HG02678 (cell line): ENCODE measurements at regions not wholly inside any gene's neighbourhood (a gene's known extent, or its start where the extent isn't known, plus 50 kb on each side); places are given as distances from the start of the nearest gene placed in this dataset.

Source experiments
- ATAC-seq: cut with Tn5 transposase; IDR thresholded peaks from one replicate; pipeline ENCODE4 v1.9.1; 2021; ENCODE audit warnings: mild to moderate bottlenecking, moderate library complexity; ENCODE audit not compliant: unreplicated experiment

GRCh38 chr16:11471548-11471947 is 115.2 kb downstream of the LITAF start:
- no peak for ATAC-seq

GRCh38 chr16:11472410-11472809 is 114.3 kb downstream of the LITAF start:
- no peak for ATAC-seq

- ATAC-seq = no peak
These were observed 113.9 kb downstream of the LITAF start for GRCh38 chr16:11472851-11473250.

- ATAC-seq = no peak
These were observed 113.0 kb downstream of the LITAF start for GRCh38 chr16:11473728-11474127.

GRCh38 chr16:11474617-11475291 is 112.0 kb downstream of the LITAF start:
- ATAC-seq = no peak

- ATAC-seq = no peak
These were observed 110.7 kb downstream of the LITAF start for GRCh38 chr16:11475896-11476630.

- ATAC-seq = no peak
These were observed 110.0 kb downstream of the LITAF start for GRCh38 chr16:11476676-11477075.

GRCh38 chr16:11478431-11479119 is 108.1 kb downstream of the LITAF start:
- no peak for ATAC-seq

GRCh38 chr16:11479916-11480315 is 106.8 kb downstream of the LITAF start:
- ATAC-seq = no peak

GRCh38 chr16:11480634-11481033 is 106.1 kb downstream of the LITAF start:
- ATAC-seq = no peak

GRCh38 chr16:11481987-11482386 is 104.7 kb downstream of the LITAF start:
- ATAC-seq = no peak

- no peak for ATAC-seq
These were observed 103.6 kb downstream of the LITAF start for GRCh38 chr16:11482946-11483748.

- no peak for ATAC-seq
These were observed 101.9 kb downstream of the LITAF start for GRCh38 chr16:11484691-11485258.

- ATAC-seq = no peak
These were observed 101.0 kb downstream of the LITAF start for GRCh38 chr16:11485676-11486075.

- ATAC-seq = no peak
These were observed 99.4 kb downstream of the LITAF start for GRCh38 chr16:11487289-11487688.

GRCh38 chr16:11488304-11488703 is 98.4 kb downstream of the LITAF start:
- ATAC-seq = no peak

GRCh38 chr16:11491524-11491923 is 95.2 kb downstream of the LITAF start:
- ATAC-seq = no peak

- no peak for ATAC-seq
These were observed 93.8 kb downstream of the LITAF start for GRCh38 chr16:11492808-11493530.

- no peak for ATAC-seq
These were observed 93.2 kb downstream of the LITAF start for GRCh38 chr16:11493531-11493929.

GRCh38 chr16:11494029-11494428 is 92.7 kb downstream of the LITAF start:
- no peak for ATAC-seq
